ENCODE measurements at regions not wholly inside any gene's neighbourhood (a gene's known extent, or its start where the extent isn't known, plus 50 kb on each side); places are given as distances from the start of the nearest gene placed in this dataset.

- no peak for DNase-seq (ENCODE audit: extremely low spot score)
- ChIA-PET POLR2A (no interaction called here), CTCF (interaction anchor here (0.9 to 1.5 kb wide), 2 partner anchors 10 to 58 kb away, joined by 3 to 5 read pairs; no protein-coding TSS in a partner anchor)
- TF ChIP-seq CTCF (IDR thresholded peaks at IDR 0.05; ENCODE audit: control extremely low read depth, extremely low read depth, low read depth, missing control alignments), result no peak
Observed at GRCh38 chr5:110354915-110355644, 371.4 kb downstream of the TMEM232 start.

- POLR2A ChIA-PET, result no interaction called here
- no peak for DNase-seq (ENCODE audit: extremely low spot score)
- CTCF ChIA-PET, result interaction anchor here (0.8 to 1.5 kb wide), 3 partner anchors 24 to 99 kb away, joined by 3 read pairs; no protein-coding TSS in a partner anchor
- no peak for TF ChIP-seq CTCF (IDR thresholded peaks at IDR 0.05; ENCODE audit: control extremely low read depth, extremely low read depth, low read depth, missing control alignments)
Observed at GRCh38 chr5:110356677-110357076, 369.8 kb downstream of the TMEM232 start.

- no peak for DNase-seq (ENCODE audit: extremely low spot score)
- TF ChIP-seq CTCF (IDR thresholded peaks at IDR 0.05; ENCODE audit: control extremely low read depth, extremely low read depth, low read depth, missing control alignments), result no peak
- POLR2A ChIA-PET, result no interaction called here
- CTCF ChIA-PET, result interaction anchor here (1.2 kb wide), 1 partner anchor 10 kb away, joined by 3 read pairs; no protein-coding TSS in a partner anchor
Observed at GRCh38 chr5:110359221-110359620, 367.2 kb downstream of the TMEM232 start.

GRCh38 chr5:110361471-110361870 is 365.0 kb downstream of the TMEM232 start:
- CTCF ChIA-PET, result interaction anchor here (0.9 kb wide), 1 partner anchor 10 kb away, joined by 3 read pairs; no protein-coding TSS in a partner anchor
- POLR2A ChIA-PET, result no interaction called here
- no peak for TF ChIP-seq CTCF (IDR thresholded peaks at IDR 0.05; ENCODE audit: control extremely low read depth, extremely low read depth, low read depth, missing control alignments)

GRCh38 chr5:110362261-110362660 is 364.2 kb downstream of the TMEM232 start:
- DNase-seq (ENCODE audit: extremely low spot score), result no peak
- no peak for TF ChIP-seq CTCF (IDR thresholded peaks at IDR 0.05; ENCODE audit: control extremely low read depth, extremely low read depth, low read depth, missing control alignments)
- POLR2A ChIA-PET, result no interaction called here
- CTCF ChIA-PET, result interaction anchor here (0.8 kb wide), 1 partner anchor 9 kb away, joined by 3 read pairs; no protein-coding TSS in a partner anchor

More at GRCh38 chr5:110361471-110361870, 365.0 kb downstream of the TMEM232 start:
- no peak for DNase-seq (ENCODE audit: extremely low spot score)

- no peak for TF ChIP-seq CTCF (IDR thresholded peaks at IDR 0.05; ENCODE audit: control extremely low read depth, extremely low read depth, low read depth, missing control alignments)
- no peak for DNase-seq (ENCODE audit: extremely low spot score)
- CTCF ChIA-PET, result interaction anchor here (1.9 kb wide), 1 partner anchor 9 kb away, joined by 4 read pairs; no protein-coding TSS in a partner anchor
- POLR2A ChIA-PET, result no interaction called here
Observed at GRCh38 chr5:110366716-110367115, 359.8 kb downstream of the TMEM232 start.

Measured in GM10248 (cell line).